MCF 10A (cell line): ENCODE measurements at regions not wholly inside any gene's neighbourhood (a gene's known extent, or its start where the extent isn't known, plus 50 kb on each side); places are given as distances from the start of the nearest gene placed in this dataset.

Source experiments
- BruUV-seq: library from RNA; stranded (reverse); fragments of 400-500 nt; replicated peaks from 2 replicates; lab custom pipeline; 2021; lab: Mats Ljungman, UMichigan
- CTCF ChIA-PET: fragments of 300-600 bp; sonication (Branson Sonifier 250); formaldehyde crosslinking; extraction: SDS; loops from one replicate; lab custom pipeline; 2021; ENCODE audit warnings: antibody characterized with exemption, inconsistent platforms; lab: Yijun Ruan, JAX
- POLR2A ChIA-PET: fragments of 300-600, 350-650 bp; sonication (Branson Sonifier 250); formaldehyde crosslinking; extraction: SDS; loops from one replicate; lab custom pipeline; 2020; ENCODE audit warnings: antibody characterized with exemption, inconsistent platforms; lab: Yijun Ruan, JAX
- DNase-seq: peaks from one replicate; pipeline ENCODE4 v3.0.0-alpha.2; 2018; ENCODE audit not compliant: unreplicated experiment
- H3K27ac Mint-ChIP-seq: one replicate; pipeline ENCODE4 v1.8.0; 2022; ENCODE audit warnings: mild to moderate bottlenecking, low read depth, mixed read lengths; ENCODE audit not compliant: unreplicated experiment
- H3K27me3 Mint-ChIP-seq: one replicate; pipeline ENCODE4 v1.8.0; 2022; ENCODE audit warnings: mixed read lengths; ENCODE audit not compliant: insufficient read depth, unreplicated experiment
- H3K36me3 Mint-ChIP-seq: one replicate; pipeline ENCODE4 v1.8.0; 2022; ENCODE audit warnings: mild to moderate bottlenecking, moderate library complexity, mixed read lengths; ENCODE audit not compliant: insufficient read depth, unreplicated experiment
- H3K4me1 Mint-ChIP-seq: one replicate; pipeline ENCODE4 v1.8.0; 2022; ENCODE audit warnings: mixed read lengths; ENCODE audit not compliant: insufficient read depth, unreplicated experiment
- H3K4me3 Mint-ChIP-seq: one replicate; pipeline ENCODE4 v1.8.0; 2022; ENCODE audit warnings: mild to moderate bottlenecking, moderate library complexity, mixed read lengths; ENCODE audit not compliant: unreplicated experiment
- H3K9me3 Mint-ChIP-seq: one replicate; pipeline ENCODE4 v1.8.0; 2022; ENCODE audit warnings: mixed read lengths; ENCODE audit not compliant: unreplicated experiment
- intact Hi-C: fragments of 100-400 bp; cut with micrococcal nuclease; formaldehyde crosslinking; loops from 2 replicates; pipeline ENCODE4 v1.14.1; 2022
- TF ChIP-seq, protein P1 (sequence below): fragments of 200-600 bp; IDR thresholded peaks from one replicate; pipeline ENCODE4 v1.8.0; 2022; ENCODE audit warnings: antibody characterized with exemption, mild to moderate bottlenecking; ENCODE audit not compliant: unreplicated experiment

DNA sequence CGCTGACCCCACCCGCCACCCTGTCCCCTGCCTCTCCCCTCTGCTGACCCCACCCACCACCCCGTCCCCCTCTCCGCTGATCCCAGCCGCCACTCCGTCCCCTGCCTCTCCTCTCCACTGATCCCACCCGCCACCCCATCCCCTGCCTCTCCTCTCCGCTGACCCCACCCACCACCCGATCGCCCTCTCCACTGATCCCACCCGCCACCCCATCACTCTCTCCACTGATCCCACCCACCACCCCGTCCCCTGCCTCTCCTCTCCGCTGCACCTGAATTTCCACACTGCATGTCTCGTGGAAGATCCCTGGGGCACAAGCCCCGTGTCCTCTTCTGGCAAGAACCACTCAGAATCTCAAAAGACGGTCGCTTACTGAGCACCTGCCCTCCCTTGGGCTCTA is 53.4 kb upstream of the OLFM1 start:
- no peak overlapping the region for H3K27ac Mint-ChIP-seq
- H3K4me1 Mint-ChIP-seq: no peaks in the 10 kb centered on the region
- TF ChIP-seq, protein P1, sequence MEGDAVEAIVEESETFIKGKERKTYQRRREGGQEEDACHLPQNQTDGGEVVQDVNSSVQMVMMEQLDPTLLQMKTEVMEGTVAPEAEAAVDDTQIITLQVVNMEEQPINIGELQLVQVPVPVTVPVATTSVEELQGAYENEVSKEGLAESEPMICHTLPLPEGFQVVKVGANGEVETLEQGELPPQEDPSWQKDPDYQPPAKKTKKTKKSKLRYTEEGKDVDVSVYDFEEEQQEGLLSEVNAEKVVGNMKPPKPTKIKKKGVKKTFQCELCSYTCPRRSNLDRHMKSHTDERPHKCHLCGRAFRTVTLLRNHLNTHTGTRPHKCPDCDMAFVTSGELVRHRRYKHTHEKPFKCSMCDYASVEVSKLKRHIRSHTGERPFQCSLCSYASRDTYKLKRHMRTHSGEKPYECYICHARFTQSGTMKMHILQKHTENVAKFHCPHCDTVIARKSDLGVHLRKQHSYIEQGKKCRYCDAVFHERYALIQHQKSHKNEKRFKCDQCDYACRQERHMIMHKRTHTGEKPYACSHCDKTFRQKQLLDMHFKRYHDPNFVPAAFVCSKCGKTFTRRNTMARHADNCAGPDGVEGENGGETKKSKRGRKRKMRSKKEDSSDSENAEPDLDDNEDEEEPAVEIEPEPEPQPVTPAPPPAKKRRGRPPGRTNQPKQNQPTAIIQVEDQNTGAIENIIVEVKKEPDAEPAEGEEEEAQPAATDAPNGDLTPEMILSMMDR: no peak
- H3K36me3 Mint-ChIP-seq: peaks cover under 1% of the 10 kb centered on the region
- no peaks in the 10 kb centered on the region for H3K9me3 Mint-ChIP-seq
- POLR2A ChIA-PET: no interaction called here
- no TSS peak for BruUV-seq
- intact Hi-C loops: no loop called here
- CTCF ChIA-PET: no interaction called here
- H3K27me3 Mint-ChIP-seq: peaks cover 59% of the 10 kb centered on the region
- no peak for DNase-seq
- no peak overlapping the region for H3K4me3 Mint-ChIP-seq

DNA sequence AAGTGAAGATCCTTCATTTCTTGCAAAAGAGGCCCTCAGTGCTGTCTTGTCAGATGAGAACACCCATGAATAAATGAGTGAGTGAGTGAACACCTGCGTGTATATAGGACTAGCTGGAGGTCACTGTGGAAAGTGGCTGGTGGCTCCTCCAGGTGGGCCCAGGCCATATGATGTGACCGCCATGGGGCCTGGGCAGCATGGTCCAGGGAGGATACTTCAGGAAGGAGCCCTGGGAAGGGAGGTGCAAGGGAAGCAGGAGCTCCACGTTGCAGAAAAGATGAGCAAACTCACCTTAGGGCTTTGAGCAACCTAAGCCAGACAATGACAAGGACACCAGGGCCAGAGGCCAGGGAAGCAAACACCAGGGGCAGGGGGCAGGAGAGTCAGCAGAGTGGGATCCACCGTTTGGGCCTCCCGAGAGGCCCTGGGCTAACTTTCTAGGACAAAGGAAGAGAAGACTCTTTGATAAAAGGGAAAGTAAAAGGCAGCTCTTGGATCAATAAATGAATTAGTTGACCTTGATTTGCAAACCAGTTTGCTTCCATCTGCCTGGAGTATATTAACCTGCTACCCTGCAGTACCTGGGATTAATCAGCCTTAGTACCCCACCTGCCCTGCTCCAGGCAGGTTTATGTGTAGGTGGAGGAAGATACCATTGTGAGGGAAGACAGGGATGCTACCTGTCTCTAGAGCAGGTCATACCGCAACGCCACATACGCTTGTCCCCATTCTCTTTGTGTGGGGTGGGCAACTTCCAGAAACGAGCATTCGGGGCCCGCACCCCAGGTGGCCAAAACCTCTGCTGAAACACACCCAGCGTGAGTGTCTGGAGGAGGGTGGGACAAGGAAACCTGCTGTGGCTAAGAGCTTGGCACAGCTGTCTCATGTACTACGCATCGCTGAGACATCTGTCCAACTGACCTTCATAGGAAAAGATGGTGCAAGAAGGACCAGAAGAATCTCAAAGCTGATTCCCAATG is 51.4 kb upstream of the OLFM1 start:
- Mint-ChIP-seq H3K4me1 (no peaks in the 10 kb centered on the region), H3K27me3 (peaks cover 64% of the 10 kb centered on the region), H3K36me3 (no peaks in the 10 kb centered on the region), H3K9me3 (no peaks in the 10 kb centered on the region), H3K4me3 (no peak overlapping the region), H3K27ac (no peak overlapping the region)
- no TSS peak for BruUV-seq
- TF ChIP-seq, protein P1: no peak
- no peak for DNase-seq
- ChIA-PET CTCF (no interaction called here), POLR2A (no interaction called here)
- intact Hi-C loops: no loop called here

DNA sequence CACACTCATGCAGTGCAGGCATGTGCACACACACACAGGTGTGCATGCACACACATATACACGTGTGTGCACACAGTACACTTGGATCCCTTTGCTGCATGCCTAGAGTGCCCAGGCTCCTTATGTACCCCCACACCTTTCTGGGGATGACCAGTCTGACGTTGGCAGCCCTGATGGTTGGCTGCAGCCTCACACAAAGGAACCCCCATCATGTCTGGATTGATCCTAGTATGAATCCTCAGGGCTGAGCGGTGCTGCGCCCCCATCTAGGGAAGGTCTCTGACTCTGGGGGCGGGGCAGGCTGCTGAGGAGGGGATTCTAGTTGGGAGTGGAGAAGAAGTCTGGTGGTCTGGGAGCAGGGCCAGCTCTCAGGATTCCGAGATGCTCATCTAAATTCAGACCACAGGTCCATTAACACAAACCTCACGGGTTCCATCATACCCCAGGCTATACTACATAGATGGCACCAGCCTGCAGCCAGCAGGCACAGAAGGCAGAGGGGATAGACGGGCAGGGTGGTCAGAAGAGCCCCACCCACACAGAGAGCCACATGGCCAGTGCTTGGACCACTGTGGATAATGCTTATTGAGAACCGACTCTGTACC is 50.5 kb upstream of the OLFM1 start:
- no TSS peak for BruUV-seq
- Mint-ChIP-seq H3K36me3 (no peaks in the 10 kb centered on the region), H3K9me3 (no peaks in the 10 kb centered on the region), H3K27me3 (peaks cover 73% of the 10 kb centered on the region), H3K4me3 (no peak overlapping the region), H3K4me1 (no peaks in the 10 kb centered on the region), H3K27ac (no peak overlapping the region)
- TF ChIP-seq, protein P1: no peak
- ChIA-PET CTCF (no interaction called here), POLR2A (no interaction called here)
- no peak for DNase-seq
- intact Hi-C loops: no loop called here

DNA sequence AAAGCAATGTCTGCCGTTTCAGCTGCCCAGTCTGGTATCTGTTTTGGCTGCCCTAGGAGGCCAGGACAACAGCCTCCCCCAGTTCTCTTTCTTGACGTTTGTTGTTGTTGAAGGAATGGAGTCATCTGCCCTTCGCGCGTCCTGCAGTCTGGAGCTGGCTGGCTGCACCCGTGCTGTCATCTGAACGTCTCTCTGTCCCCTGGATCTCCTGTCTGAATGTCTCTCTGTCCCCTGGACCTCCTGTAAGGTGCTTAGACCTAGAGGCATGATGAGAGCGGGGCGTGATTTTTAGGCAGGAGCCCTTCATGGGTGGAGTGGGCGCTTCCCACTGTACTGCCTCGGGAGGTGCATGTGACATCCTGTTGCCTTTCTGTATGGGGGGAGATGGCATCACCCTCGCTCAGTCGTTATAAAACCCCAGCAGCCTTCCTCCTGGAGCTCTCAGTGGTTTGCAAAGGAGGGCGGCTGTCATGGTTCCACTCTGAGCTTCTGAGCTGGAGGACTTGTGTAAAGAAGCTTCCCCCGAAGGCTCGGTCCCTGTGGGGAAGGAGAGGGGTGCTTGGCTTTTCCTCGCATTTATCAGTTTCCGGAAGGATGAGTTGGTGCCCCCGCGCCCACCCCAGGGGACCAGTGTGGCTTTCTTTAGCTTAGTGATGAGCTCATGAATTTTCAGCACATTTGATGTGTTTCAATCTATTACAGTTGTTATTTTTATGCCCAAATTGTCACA is 49.8 kb upstream of the OLFM1 start:
- no TSS peak for BruUV-seq
- no peaks in the 10 kb centered on the region for H3K4me1 Mint-ChIP-seq
- TF ChIP-seq, protein P1: no peak
- ChIA-PET POLR2A (interaction anchor here (0.7 kb wide), 2 partner anchors 9 to 13 kb away, joined by 3 read pairs; no protein-coding TSS in a partner anchor), CTCF (no interaction called here)
- no peaks in the 10 kb centered on the region for H3K36me3 Mint-ChIP-seq
- H3K27ac Mint-ChIP-seq: no peak overlapping the region
- no peaks in the 10 kb centered on the region for H3K9me3 Mint-ChIP-seq
- intact Hi-C loops: no loop called here
- peaks cover 75% of the 10 kb centered on the region for H3K27me3 Mint-ChIP-seq
- H3K4me3 Mint-ChIP-seq: no peak overlapping the region
- DNase-seq: no peak
